Gastrocnemius medialis (tissue), 4 donors: ENCODE measurements at regions not wholly inside any gene's neighbourhood (a gene's known extent, or its start where the extent isn't known, plus 50 kb on each side); places are given as distances from the start of the nearest gene placed in this dataset.
"Not testable (repeated sequence)": the region's sequence is repeated elsewhere in the genome, so short reads cannot be mapped to it uniquely, and the experiment has no call there.

ENCODE experiments used
- ATAC-seq, 2 donors: fragments of 150-250 bp; one replicate each; pipeline ENCODE4 v1.9.1; 2016
- DNase-seq, 2 donors: peaks; one replicate each; pipeline ENCODE4 v3.0.0-alpha.2; 2019
- H3K27ac ChIP-seq, 4 donors: fragments of 200-600 bp; sonication (generic); 1 replicate in 1 of 4; 2 replicates in 3 of 4; pipeline ENCODE4 v1.5.1; 2016 to 2018; ENCODE audit warnings: mild to moderate bottlenecking in 2 of 4, moderate library complexity in 1 of 4
- H3K27me3 ChIP-seq, 3 donors: fragments of 200-600 bp; sonication (generic) in 2 of 3; 1 replicate in 1 of 3; 2 replicates in 2 of 3; pipeline versions ENCODE4 v1.5.1 to v1.6.0; 2016 to 2019; ENCODE audit warnings: mild to moderate bottlenecking in 1 of 3, moderate library complexity in 1 of 3
- H3K36me3 ChIP-seq, 2 donors: fragments of 200-600 bp; sonication (generic) in 1 of 2; one replicate each; pipeline ENCODE4 v1.5.1; 2017 to 2018
- H3K4me1 ChIP-seq, 2 donors: fragments of 200-600 bp; sonication (generic) in 1 of 2; one replicate each; pipeline ENCODE4 v1.5.1; 2016 to 2017; ENCODE audit warnings: mild to moderate bottlenecking in 2 of 2
- H3K4me3 ChIP-seq, 4 donors: fragments of 200-600 bp; sonication (generic) in 3 of 4; 1 replicate in 1 of 4; 2 replicates in 3 of 4; pipeline ENCODE4 v1.5.1; 2016 to 2019; ENCODE audit warnings: mild to moderate bottlenecking in 2 of 4
- H3K9me3 ChIP-seq, 3 donors: fragments of 200-600 bp; sonication (generic) in 2 of 3; 1 replicate in 1 of 3; 2 replicates in 2 of 3; pipeline ENCODE4 v1.5.1; 2016 to 2019
- CTCF ChIP-seq, 5 experiments: fragments of 450-650 bp in 3 of 5; fragments of 200-600 bp in 2 of 5; sonication (generic) in 2 of 5; IDR thresholded peaks in 4 of 5; conservative IDR thresholded peaks in 1 of 5; 1 replicate in 4 of 5; 2 replicates in 1 of 5; pipeline ENCODE4 v1.5.1; 2016 to 2019; ENCODE audit warnings: antibody characterized with exemption in 5 of 5, mild to moderate bottlenecking in 3 of 5, moderate library complexity in 3 of 5
- POLR2A ChIP-seq, 2 donors: fragments of 450-650 bp; IDR thresholded peaks; one replicate each; pipeline ENCODE4 v1.6.1; 2017; ENCODE audit warnings: antibody characterized with exemption in 2 of 2, mild to moderate bottlenecking in 2 of 2, moderate library complexity in 2 of 2
- in situ Hi-C, 4 donors: fragments of 200-750 bp; cut with MboI; loops; one replicate each; pipeline versions ENCODE4 v1.15.0 to v1.8.0; 2017; ENCODE audit warnings: low sequenced_read_pairs in 4 of 4
- intact Hi-C: fragments of 100-400 bp; cut with DNase I; formaldehyde crosslinking; loops from one replicate; pipeline ENCODE4 v1.15.1; 2023; ENCODE audit warnings: low total_unique reads

DNA sequence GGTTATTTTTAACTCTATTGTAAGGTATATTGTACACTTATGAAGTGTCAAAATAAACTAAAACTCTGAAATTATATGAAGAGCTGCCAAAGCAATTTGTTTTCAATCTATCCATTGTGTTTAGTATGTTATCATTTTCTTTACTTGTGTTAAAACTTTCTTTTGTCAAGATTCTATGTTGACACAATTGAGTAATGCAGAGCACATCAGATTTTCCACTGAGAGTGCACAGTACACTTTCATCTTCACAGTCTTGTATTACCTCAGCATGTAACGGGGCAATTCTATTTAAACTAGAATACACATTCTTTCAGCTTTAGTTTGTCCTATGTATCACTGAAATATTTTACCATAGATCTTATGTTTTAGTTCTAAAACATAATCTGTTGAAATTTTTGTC lies 304.4 kb upstream of the ZC3H15 start:
- ATAC-seq: no peak
- in situ Hi-C loops: no loop called here
- H3K4me1 ChIP-seq: peaks cover 0 to 5% of the 10 kb centered on the region in 2 donors
- H3K27me3 ChIP-seq: no peaks in the 10 kb centered on the region
- intact Hi-C loops: no loop called here
- no peaks in the 10 kb centered on the region for H3K36me3 ChIP-seq
- H3K9me3 ChIP-seq: no peaks in the 10 kb centered on the region
- no peak for TF ChIP-seq POLR2A (IDR thresholded peaks at IDR 0.05)
- TF ChIP-seq CTCF (IDR thresholded peaks at IDR 0.05 in 4 of 5, conservative IDR thresholded peaks at IDR 0.05 in 1 of 5): no peak
- no peak overlapping the region for H3K4me3 ChIP-seq
- DNase-seq: no peak
- no peak overlapping the region for H3K27ac ChIP-seq

- ATAC-seq, H3K4me1 ChIP-seq, H3K9me3 ChIP-seq, DNase-seq, H3K4me3 ChIP-seq, H3K36me3 ChIP-seq, H3K27ac ChIP-seq, intact Hi-C loops, in situ Hi-C loops, H3K27me3 ChIP-seq: not testable (repeated sequence)
Measured at GRCh38 chr2:186182366-186182765, 303.7 kb upstream of the ZC3H15 start.

GRCh38 chr2:186183406-186183805 lies 302.7 kb upstream of the ZC3H15 start:
- Histone ChIP-seq H3K9me3 (no peaks in the 10 kb centered on the region), H3K4me1 (peaks cover 0 to 5% of the 10 kb centered on the region in 2 donors), H3K27me3 (no peaks in the 10 kb centered on the region), H3K4me3 (no peak overlapping the region), H3K27ac (no peak overlapping the region), H3K36me3 (no peaks in the 10 kb centered on the region)
- intact Hi-C loops (no loop called here), in situ Hi-C loops (no loop called here)
- ATAC-seq: no peak
- no peak for DNase-seq
- TF ChIP-seq POLR2A (IDR thresholded peaks at IDR 0.05): no peak
- no peak for TF ChIP-seq CTCF (IDR thresholded peaks at IDR 0.05 in 4 of 5, conservative IDR thresholded peaks at IDR 0.05 in 1 of 5)

DNA sequence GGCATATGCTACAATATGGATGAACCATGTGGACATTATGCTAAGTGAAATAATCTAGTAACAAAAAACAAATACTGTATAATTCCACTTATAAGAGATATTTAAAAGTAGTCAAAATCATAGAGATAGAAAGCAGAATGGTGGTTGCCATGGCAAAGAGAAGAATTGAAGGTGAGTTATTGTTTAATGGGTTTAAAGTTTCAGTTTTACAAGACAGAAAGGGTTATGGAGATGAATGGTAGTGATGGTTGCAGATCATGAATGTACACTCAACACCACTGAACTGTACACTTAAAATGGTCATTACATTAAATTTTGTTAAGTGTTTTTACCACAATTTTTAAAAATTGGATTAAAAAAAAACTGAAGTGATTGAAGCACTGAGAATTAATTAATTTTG lies 298.2 kb upstream of the ZC3H15 start:
- Histone ChIP-seq H3K27ac (no peak overlapping the region), H3K4me1 (peaks cover 0 to 4% of the 10 kb centered on the region in 2 donors), H3K4me3 (no peak overlapping the region), H3K27me3 (no peaks in the 10 kb centered on the region), H3K36me3 (no peaks in the 10 kb centered on the region), H3K9me3 (no peaks in the 10 kb centered on the region)
- in situ Hi-C loops: no loop called here
- ATAC-seq (no peak), DNase-seq (no peak)
- intact Hi-C loops: no loop called here
- TF ChIP-seq POLR2A (IDR thresholded peaks at IDR 0.05): no peak
- TF ChIP-seq CTCF (IDR thresholded peaks at IDR 0.05 in 4 of 5, conservative IDR thresholded peaks at IDR 0.05 in 1 of 5): no peak

DNA sequence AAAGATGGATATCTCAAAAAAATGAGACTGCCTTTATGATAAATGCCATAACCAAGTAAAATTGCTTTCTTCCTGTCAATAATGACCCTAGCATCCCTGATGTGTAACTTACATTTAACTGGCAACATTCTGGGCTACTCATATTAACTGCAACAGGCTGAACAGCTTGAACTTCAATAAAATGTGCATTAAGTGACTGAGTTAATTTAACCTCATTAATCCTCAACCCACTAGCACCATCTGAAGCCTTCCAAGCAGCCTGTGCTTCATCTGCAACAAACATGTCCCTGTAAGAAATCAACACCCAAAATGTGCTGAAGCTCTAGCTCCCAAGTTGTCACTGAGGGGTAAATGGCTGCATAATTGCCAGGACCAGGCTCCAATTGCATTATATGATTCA lies 296.2 kb upstream of the ZC3H15 start:
- no peak for ATAC-seq
- intact Hi-C loops (no loop called here), in situ Hi-C loops (no loop called here)
- H3K9me3 ChIP-seq: no peaks in the 10 kb centered on the region
- no peak overlapping the region for H3K4me3 ChIP-seq
- TF ChIP-seq POLR2A (IDR thresholded peaks at IDR 0.05) (no peak), CTCF (IDR thresholded peaks at IDR 0.05 in 4 of 5, conservative IDR thresholded peaks at IDR 0.05 in 1 of 5) (no peak)
- no peaks in the 10 kb centered on the region for H3K36me3 ChIP-seq
- peaks cover 0 to 11% of the 10 kb centered on the region in 2 donors for H3K4me1 ChIP-seq
- H3K27ac ChIP-seq: no peak overlapping the region
- DNase-seq: no peak
- no peaks in the 10 kb centered on the region for H3K27me3 ChIP-seq
